Prostate gland (tissue), 2 donors: ENCODE measurements at regions not wholly inside any gene's neighbourhood (a gene's known extent, or its start where the extent isn't known, plus 50 kb on each side); places are given as distances from the start of the nearest gene placed in this dataset.

Experiments
- DNase-seq: peaks from one replicate; pipeline ENCODE4 v3.0.0-alpha.2; 2019; ENCODE audit warnings: low spot score
- H3K27ac ChIP-seq, 2 donors: fragments of 200-600 bp; sonication (generic); 2 replicates each; pipeline ENCODE4 v1.5.1; 2017 to 2019
- H3K27me3 ChIP-seq: fragments of 200-600 bp; sonication (generic); replicated peaks from 2 replicates; pipeline ENCODE4 v1.5.1; 2019; ENCODE audit not compliant: insufficient read depth
- H3K36me3 ChIP-seq, 2 donors: fragments of 200-600 bp; sonication (generic); 1 replicate in 1 of 2; 2 replicates in 1 of 2; pipeline versions ENCODE4 v1.5.1 to v1.8.1; 2017 to 2019
- H3K4me1 ChIP-seq: fragments of 200-600 bp; sonication (generic); replicated peaks from 2 replicates; pipeline ENCODE4 v1.5.1; 2019
- H3K4me3 ChIP-seq, 2 donors: fragments of 200-600 bp; sonication (generic); 2 replicates each; pipeline ENCODE4 v1.5.1; 2017 to 2019
- H3K9me3 ChIP-seq: fragments of 200-600 bp; sonication (generic); 2 replicates; pipeline ENCODE4 v1.5.1; 2017
- CTCF ChIP-seq, 4 experiments: fragments of 200-600 bp in 2 of 4; fragments of 450-650 bp in 2 of 4; sonication (generic) in 2 of 4; IDR thresholded peaks; 1 replicate in 3 of 4; 2 replicates in 1 of 4; pipeline ENCODE4 v1.5.1; 2016 to 2019; ENCODE audit warnings: antibody characterized with exemption in 4 of 4, mild to moderate bottlenecking in 2 of 4, moderate library complexity in 2 of 4
- POLR2A ChIP-seq: fragments of 450-650 bp; IDR thresholded peaks from one replicate; pipeline ENCODE4 v1.6.1; 2016; ENCODE audit warnings: antibody characterized with exemption, mild to moderate bottlenecking
- POLR2AphosphoS5 ChIP-seq: sonication (generic); formaldehyde crosslinking; IDR thresholded peaks from one replicate; pipeline ENCODE4 v1.6.1; 2017; ENCODE audit warnings: antibody characterized with exemption
- WGBS: methylation state at CpG from one replicate; pipeline ENCODE4 v1.1.5; 2018; 5-methylcytosine and 5-hydroxymethylcytosine counted together
- intact Hi-C: fragments of 100-400 bp; cut with DNase I; formaldehyde crosslinking; loops from one replicate; pipeline ENCODE4 v1.14.2; 2022

- H3K36me3 ChIP-seq: no peaks in the 10 kb centered on the region
- H3K4me3 ChIP-seq: no peak overlapping the region
- 65% methylated on average over 3 of the region's 3 CpGs for WGBS
- no peaks in the 10 kb centered on the region for H3K4me1 ChIP-seq
- intact Hi-C loops: no loop called here
- no peak for TF ChIP-seq POLR2AphosphoS5
- TF ChIP-seq POLR2A: no peak
- TF ChIP-seq CTCF (IDR thresholded peaks at IDR 0.05): no peak
- no peaks in the 10 kb centered on the region for H3K27me3 ChIP-seq
- no peak overlapping the region for H3K27ac ChIP-seq
- no peak for DNase-seq
- no peaks in the 10 kb centered on the region for H3K9me3 ChIP-seq
These were observed 223.9 kb downstream of the CDH7 start for GRCh38 chr18:65974758-65975157.

- Histone ChIP-seq H3K36me3 (no peaks in the 10 kb centered on the region), H3K27me3 (no peaks in the 10 kb centered on the region), H3K4me1 (no peaks in the 10 kb centered on the region), H3K4me3 (no peak overlapping the region), H3K27ac (no peak overlapping the region), H3K9me3 (no peaks in the 10 kb centered on the region)
- 81% methylated on average over 7 of the region's 7 CpGs for WGBS
- TF ChIP-seq CTCF (IDR thresholded peaks at IDR 0.05) (no peak), POLR2AphosphoS5 (no peak), POLR2A (no peak)
- intact Hi-C loops: no loop called here
- DNase-seq: no peak
These were observed 217.6 kb downstream of the CDH7 start for GRCh38 chr18:65968239-65969004.

- intact Hi-C loops: no loop called here
- no peaks in the 10 kb centered on the region for H3K4me1 ChIP-seq
- H3K9me3 ChIP-seq: no peaks in the 10 kb centered on the region
- H3K27me3 ChIP-seq: no peaks in the 10 kb centered on the region
- TF ChIP-seq POLR2A: no peak
- H3K36me3 ChIP-seq: no peaks in the 10 kb centered on the region
- no peak overlapping the region for H3K27ac ChIP-seq
- 37% methylated on average over 4 of the region's 4 CpGs for WGBS
- no peak for DNase-seq
- no peak overlapping the region for H3K4me3 ChIP-seq
These were observed 204.9 kb downstream of the CDH7 start for GRCh38 chr18:65955747-65956146.

- 94% methylated on average over 7 of the region's 7 CpGs for WGBS
- no peaks in the 10 kb centered on the region for H3K36me3 ChIP-seq
- no peaks in the 10 kb centered on the region for H3K27me3 ChIP-seq
- TF ChIP-seq POLR2AphosphoS5 (no peak), CTCF (IDR thresholded peaks at IDR 0.05) (no peak), POLR2A (no peak)
- H3K27ac ChIP-seq: no peak overlapping the region
- DNase-seq: no peak
- no peaks in the 10 kb centered on the region for H3K9me3 ChIP-seq
- no peaks in the 10 kb centered on the region for H3K4me1 ChIP-seq
- intact Hi-C loops: no loop called here
- H3K4me3 ChIP-seq: no peak overlapping the region
These were observed 203.6 kb downstream of the CDH7 start for GRCh38 chr18:65954372-65954771.

GRCh38 chr18:65946777-65947176, 196.0 kb downstream of the CDH7 start:
- no peak overlapping the region for H3K27ac ChIP-seq
- no peaks in the 10 kb centered on the region for H3K36me3 ChIP-seq
- H3K9me3 ChIP-seq: no peaks in the 10 kb centered on the region
- no peaks in the 10 kb centered on the region for H3K4me1 ChIP-seq
- intact Hi-C loops: no loop called here
- H3K27me3 ChIP-seq: no peaks in the 10 kb centered on the region
- H3K4me3 ChIP-seq: no peak overlapping the region
- no peak for TF ChIP-seq POLR2AphosphoS5
- no peak for TF ChIP-seq CTCF (IDR thresholded peaks at IDR 0.05)
- no peak for TF ChIP-seq POLR2A
- no peak for DNase-seq
- WGBS: 75% methylated on average over 3 of the region's 3 CpGs
